ENCODE measurements at regions not wholly inside any gene's neighbourhood (a gene's known extent, or its start where the extent isn't known, plus 50 kb on each side); places are given as distances from the start of the nearest gene placed in this dataset.

DNA sequence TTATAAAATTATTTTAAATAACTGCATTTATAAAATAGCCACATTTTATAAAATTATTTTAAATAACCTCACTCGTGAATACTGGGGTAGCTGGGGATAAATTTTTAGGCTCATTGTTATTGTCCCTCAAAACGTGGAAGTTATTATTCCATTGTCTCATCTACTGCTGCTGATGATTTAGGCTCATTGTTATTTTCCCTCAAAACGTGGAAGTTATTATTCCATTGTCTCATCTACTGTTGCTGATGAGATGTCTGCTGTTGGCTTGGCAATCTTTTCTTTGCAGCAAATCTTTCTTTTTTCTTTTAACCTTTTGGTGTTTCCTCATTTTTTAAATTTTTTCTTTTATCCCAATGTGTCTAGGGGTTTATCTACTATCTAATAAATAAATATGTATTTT lies 182.6 kb upstream of the PZP start:
- TF ChIP-seq HEYL (CRISPR knock-in tag; IDR thresholded peaks at IDR 0.05) (no peak), NPAS2 (CRISPR knock-in tag; IDR thresholded peaks at IDR 0.05; ENCODE audit: borderline replicate concordance) (no peak), POLR2A (IDR thresholded peaks at IDR 0.05; ENCODE audit: low read length) (no peak), TP53 (CRISPR knock-in tag; IDR thresholded peaks at IDR 0.05) (no peak), MYC (IDR thresholded peaks at IDR 0.05; ENCODE audit: borderline replicate concordance, low read length) (no peak), PHF8 (IDR thresholded peaks at IDR 0.05; ENCODE audit: borderline replicate concordance, low read depth) (no peak), ZNF302 (CRISPR knock-in tag; IDR thresholded peaks at IDR 0.05) (no peak), RCOR1 (IDR thresholded peaks at IDR 0.05; ENCODE audit: low read depth, low read length) (no peak), JUN (IDR thresholded peaks at IDR 0.05) (no peak)
- TF ChIP-seq, protein P1, sequence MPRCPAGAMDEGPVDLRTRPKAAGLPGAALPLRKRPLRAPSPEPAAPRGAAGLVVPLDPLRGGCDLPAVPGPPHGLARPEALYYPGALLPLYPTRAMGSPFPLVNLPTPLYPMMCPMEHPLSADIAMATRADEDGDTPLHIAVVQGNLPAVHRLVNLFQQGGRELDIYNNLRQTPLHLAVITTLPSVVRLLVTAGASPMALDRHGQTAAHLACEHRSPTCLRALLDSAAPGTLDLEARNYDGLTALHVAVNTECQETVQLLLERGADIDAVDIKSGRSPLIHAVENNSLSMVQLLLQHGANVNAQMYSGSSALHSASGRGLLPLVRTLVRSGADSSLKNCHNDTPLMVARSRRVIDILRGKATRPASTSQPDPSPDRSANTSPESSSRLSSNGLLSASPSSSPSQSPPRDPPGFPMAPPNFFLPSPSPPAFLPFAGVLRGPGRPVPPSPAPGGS (IDR thresholded peaks at IDR 0.05), result no peak
- TF ChIP-seq, protein P2, sequence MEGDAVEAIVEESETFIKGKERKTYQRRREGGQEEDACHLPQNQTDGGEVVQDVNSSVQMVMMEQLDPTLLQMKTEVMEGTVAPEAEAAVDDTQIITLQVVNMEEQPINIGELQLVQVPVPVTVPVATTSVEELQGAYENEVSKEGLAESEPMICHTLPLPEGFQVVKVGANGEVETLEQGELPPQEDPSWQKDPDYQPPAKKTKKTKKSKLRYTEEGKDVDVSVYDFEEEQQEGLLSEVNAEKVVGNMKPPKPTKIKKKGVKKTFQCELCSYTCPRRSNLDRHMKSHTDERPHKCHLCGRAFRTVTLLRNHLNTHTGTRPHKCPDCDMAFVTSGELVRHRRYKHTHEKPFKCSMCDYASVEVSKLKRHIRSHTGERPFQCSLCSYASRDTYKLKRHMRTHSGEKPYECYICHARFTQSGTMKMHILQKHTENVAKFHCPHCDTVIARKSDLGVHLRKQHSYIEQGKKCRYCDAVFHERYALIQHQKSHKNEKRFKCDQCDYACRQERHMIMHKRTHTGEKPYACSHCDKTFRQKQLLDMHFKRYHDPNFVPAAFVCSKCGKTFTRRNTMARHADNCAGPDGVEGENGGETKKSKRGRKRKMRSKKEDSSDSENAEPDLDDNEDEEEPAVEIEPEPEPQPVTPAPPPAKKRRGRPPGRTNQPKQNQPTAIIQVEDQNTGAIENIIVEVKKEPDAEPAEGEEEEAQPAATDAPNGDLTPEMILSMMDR (IDR thresholded peaks at IDR 0.05), result no peak

Data from A549 (cell line).